ENCODE measurements at regions not wholly inside any gene's neighbourhood (a gene's known extent, or its start where the extent isn't known, plus 50 kb on each side); places are given as distances from the start of the nearest gene placed in this dataset.

DNA sequence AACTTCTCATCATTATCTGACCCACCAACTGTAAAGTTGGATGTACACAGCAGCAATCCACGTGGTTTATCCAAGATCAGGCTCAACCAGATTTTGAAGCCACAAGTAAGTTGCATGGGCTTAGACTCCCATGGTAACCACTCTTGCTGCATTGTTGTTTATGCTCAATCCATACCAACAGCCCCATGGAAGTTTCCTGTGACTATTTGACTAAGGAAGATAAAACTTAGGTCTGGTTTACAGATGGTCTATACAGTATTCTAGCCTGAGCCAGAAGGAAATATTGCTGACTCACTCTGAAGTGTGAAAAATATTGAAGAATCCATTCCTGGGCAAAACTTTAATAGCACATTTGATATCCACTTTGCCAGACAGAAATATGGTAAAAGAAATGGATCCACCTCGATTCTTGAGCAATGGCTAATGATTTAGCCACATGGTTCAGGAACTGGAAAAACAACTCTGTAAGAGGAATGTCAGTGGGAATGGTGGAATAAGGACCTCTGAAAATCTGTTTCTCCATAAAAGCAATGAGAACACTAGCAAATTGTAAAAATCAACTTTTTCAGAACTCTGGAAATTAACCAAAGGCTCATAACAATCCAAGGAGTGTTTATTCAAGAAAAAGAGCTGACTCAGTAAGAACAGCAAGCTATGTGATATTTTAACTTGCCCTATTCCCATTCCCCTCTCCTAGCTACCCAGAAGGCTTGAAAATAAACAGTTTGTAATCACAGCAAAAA, 162.9 kb upstream of the STT3B start:
- DNase-seq, result no peak

DNA sequence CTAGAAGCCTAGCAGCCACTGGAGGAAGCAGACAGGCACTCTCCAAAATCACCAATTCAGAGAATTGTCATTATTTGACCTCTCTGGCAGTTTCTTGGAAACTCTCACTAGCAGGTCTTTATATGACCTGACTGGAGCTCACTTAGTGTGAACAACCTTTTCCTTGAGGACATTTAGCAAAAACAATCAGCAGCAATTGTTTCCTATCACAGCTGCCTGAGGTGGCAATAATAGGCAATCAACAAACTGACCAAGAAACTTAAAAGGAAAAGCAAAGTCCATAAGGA, 162.4 kb upstream of the STT3B start:
- no peak for DNase-seq

DNA sequence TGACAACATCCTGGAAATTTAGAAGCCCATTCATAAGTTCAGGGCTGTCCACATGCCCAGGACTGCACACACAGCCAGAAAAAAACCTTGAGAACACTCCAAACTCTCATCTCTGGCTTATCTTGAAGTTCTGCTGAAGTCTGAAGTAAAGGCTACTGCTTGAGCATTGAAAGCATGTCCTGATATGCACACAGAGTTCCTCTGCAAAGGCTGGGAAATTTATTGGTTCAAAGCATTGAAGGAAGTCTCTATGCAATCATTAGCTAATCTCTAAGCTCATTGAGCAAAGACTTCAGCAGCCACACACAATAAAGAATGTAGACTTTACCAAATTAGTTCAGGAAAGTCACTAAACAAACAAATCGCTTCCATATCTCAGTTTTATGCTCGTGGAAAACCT, 162.0 kb upstream of the STT3B start:
- DNase-seq, result no peak

DNA sequence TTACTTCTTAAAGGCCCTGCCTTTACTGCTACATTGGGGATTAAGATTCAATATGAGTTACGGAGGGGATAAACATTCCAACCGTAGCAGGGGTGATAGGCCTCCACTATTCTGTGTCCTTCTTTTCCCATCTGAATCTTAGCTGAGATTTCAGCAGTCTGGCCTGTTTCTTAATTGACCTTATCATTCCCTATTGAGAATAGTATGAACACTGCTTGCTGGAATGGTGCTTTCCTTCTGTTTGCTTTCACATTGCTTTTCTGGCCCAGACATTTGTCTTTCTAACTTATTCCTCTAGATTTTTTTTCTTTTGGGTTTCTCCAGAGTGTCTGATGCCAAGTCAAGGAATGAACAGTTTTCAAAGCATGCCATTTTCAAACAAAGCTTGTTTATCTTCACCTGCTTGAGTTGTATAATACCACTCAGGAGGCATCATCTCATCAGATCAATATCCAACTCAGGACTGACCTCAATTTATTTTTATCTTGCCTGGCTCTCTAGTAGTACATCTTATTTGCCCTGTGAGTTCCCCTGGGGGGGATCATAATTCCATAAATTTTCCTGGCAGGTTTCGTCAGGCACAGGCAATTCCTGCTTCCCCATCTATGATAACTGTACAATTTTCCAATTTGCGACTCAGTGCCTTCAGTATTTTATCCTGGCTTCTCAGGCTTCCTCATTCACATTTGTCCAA, 161.1 kb upstream of the STT3B start:
- DNase-seq, result no peak

DNA sequence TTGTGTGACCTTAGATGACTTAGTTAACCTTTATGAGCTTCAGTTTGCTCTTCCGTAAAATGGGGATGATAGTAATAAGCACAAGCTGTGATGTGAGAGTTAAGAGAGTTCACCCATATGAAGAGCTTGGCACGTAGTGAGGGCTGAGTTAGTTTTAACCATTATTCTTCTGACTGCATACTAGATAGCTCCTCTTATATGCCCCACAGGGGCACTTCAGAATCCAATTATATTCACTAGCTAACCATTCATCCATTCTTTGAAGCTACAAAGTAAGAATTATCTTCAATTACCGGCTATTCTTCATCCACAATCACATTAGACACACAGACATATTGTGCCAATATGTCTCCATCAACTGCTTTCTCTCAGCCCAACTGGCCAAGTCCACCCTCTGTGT, 159.0 kb upstream of the STT3B start:
- no peak for DNase-seq

DNA sequence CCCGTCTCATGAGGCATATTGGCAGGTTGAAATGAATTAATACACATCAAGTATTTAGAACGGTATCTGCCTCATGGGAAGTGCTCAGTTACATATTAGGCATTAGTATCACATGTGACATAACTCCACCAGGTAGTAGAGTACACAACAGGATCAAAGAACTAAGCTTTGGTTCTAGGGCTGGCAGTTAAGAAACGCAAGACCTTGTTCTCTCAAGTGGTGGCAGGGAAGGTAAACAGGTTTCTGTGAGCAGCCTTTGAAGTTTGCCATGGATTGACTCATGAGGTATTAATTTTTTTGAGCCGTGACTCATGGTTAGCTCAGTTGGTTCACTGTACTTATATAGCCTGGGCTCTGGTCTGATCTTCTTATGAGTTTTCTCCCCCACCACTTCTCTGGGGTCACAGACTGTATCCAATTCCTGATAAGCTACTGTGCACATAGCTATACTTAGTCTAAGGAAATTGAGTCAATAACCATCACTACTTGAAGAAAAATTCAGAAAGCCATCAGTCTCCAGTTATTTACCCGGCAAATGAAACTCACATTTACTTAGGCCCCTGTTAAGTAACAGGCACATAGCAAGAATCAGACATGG, 155.6 kb upstream of the STT3B start:
- no peak for DNase-seq

DNA sequence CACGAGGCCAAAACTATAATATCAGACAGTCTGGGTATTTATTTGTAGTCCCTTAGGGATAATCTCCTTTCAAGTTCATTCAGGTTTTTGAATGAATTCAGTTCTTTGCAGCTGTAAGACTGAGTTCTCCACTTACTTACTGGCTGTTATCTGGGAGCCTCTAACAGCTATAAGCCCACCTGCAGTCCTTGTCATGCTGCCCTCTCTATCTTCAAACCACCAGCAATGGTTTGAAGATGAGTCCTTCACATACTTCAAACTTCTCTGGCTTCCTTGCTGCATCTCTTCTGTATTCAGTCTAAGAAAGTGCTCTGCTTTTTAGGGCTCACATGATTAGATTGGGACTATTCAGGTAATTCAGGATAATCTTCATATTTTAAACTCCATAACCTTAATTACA, 154.5 kb upstream of the STT3B start:
- DNase-seq, result no peak

DNA sequence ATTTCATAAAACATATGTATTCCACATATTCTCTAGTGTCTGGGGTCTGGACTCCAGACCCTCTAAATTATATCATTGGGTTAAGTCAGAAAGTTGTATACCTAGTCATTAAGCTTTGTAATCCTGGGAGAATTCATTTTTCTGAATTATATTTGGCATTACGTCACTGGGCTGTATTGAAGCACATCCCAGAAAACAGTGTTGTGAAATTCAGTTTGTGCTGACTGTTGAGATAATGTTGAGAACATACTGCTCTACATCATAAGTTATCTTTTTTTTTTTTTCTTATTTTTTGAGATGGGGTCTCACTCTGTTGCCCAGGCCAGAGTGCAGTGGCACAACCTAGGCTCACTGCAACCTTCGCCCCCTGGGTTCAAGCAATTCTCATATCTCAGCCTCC, 153.1 kb upstream of the STT3B start:
- DNase-seq, result no peak

DNA sequence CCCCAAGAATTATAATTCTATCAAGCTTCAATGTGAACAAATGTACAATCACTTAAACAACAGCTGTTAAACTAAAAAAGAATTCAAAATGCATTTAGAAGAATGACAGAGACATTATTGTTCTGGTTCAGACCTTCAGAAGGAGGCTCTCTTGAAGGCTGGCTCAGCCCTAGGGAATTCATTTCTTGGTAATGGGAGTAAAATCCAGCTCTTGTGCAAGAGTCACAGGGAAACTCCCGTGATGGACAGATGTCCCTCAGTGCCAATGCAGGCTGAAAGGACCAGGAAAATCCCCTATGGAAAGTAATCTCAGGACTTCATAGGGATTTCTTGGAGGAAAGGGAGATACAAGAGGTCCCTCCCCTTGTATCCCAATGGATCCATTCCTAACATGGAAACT, 149.9 kb upstream of the STT3B start:
- no peak for DNase-seq

DNA sequence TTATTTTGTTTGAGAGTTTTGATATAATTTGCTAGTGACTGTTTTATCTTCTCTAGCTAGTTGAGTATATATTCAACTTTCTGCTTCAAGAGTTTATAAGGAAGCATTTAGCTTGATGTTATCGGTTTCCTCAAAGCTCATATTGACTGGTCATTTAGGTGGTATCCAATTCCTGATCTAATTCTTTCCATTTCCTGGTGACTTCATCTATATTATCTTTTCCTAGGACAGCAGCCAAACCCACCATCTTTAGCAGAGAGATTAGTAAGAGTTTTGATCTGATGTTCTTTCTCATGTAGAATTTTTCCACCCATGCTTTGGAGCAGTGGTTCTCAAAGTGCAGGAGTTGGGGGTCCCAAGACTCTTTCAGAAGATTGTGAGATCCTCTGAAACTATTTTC, 148.6 kb upstream of the STT3B start:
- DNase-seq, result no peak

DNA sequence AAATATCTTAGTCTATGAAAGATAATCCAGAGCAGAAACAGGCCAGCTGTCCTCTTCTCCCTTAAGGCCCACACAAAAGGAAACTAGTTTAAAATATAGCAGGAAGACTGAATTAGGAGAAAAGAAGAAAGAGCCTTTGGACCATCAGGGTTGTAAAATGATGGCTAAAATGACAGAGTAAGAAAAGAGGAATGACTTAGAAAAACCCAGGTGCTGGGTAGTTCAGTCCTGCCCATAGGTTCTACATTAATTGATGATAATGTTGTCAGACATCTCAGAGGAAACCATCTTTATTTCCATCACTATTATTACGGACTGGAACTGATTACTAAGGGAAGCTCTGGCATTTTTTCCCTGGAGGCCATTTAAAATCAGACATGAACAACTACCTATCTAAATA, 142.8 kb upstream of the STT3B start:
- no peak for DNase-seq

DNA sequence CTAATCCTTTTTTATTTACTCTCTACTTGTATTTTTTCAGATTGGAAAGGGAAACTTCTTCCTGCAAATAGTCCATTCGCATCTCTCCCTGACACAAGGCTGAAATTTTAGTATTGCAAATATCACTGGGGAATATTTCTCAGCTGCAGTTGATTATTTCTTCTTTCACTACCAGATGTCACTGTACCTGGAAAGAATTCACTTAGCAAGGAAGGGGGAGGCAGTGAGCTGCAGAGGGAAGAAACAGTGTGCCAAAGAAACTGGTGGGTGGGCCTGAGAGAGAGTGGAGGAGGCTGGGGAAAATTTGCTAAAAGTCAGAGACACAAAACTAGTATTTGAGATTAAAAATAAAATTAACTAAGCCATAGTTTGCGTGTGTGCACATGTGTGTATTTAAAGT, 142.3 kb upstream of the STT3B start:
- DNase-seq, result peak in 1 of 56 donors; percentile 3

DNA sequence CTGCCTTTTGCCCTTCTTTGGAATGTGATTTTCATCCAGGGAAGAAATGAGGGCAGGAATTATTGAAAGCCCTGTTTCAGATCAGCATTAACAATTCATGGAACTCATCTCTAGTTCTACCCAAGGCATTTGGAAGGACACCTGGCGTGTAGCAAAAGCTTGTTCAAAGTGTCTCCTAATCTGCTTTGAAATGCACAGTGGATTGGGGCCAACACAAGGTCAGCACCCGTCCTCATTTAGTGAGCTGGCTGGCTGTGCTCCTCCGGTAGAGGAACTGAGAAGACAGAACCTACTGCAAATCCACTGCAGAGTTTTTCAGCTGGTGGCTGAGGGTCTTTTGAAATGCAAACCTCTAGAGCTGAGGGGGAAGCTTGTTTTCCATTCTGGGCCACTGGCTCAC, 141.6 kb upstream of the STT3B start:
- DNase-seq, result no peak

DNA sequence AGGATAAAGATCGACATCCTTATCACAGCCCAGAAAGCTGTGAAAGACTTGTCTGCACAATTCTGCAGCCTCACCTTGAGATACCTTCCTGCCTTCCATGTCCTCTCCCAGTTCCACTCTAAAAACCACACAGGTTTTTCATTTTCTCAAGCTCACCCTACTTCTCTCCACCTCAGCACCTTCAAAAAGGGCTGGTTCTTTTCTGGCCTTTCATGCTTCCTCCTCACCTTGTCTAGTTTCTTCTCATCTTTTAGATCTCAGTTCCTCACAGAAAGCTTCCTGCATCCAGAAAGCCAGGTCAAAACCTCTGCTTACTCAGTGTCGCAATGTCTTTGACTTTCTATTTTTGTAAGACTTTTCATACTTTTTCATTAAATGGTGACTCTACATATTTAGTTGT, 140.2 kb upstream of the STT3B start:
- DNase-seq, result no peak

DNA sequence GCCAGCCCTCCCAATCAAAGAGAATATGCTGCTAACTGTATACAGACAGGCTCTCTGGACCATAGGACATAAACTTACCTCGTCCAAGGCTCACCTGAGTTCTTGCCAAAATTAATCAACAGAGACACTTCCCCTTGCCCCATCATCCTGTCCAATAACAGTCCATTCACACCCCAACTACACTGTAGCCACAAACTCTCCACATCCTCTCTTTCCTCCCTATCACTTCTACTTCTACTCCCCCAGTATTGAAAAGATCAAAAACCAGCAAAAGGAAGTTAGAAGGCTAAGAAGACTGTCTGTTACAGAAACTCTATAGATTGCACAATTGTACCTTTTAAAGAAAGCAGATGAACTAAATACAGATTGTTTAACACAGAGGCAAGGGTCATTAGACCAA, 133.5 kb upstream of the STT3B start:
- DNase-seq, result no peak

DNA sequence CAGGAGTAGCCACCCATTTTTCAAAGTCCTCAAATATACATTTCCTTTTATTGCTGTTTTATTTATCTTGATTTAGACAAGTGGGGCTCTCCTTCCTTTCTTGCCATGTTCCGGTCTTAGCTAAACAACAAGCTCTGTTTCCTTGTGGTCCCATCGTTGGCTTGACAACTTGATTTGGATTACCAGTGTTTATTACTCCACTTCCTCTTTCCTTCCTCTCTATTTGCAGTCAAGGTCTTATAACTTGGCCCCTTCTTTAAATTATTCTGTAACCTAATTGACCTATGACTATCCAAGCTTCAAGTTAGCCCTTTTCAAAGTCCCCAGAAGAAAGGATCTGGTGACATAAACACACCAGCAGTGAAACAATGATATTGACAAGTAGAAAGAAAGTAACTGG, 130.6 kb upstream of the STT3B start:
- DNase-seq, result no peak

DNA sequence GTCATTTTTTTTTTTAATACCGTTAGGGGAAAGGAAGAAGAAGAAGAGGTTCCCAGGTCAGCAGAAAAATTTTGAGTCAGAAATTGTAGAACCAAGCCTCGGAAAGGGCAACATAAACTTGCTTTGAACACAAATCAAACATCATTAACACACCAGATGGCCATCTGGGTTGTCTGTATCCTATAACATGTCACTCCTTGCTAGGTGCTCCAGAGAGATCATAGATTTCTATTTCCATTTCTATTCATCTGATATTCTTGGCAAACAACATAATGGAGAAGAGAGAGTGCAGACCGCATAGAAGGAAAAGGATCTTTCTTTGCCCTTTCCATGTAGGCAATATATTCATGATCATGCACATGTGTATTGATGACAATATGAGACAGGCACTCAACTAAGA, 129.5 kb upstream of the STT3B start:
- DNase-seq, result no peak

DNA sequence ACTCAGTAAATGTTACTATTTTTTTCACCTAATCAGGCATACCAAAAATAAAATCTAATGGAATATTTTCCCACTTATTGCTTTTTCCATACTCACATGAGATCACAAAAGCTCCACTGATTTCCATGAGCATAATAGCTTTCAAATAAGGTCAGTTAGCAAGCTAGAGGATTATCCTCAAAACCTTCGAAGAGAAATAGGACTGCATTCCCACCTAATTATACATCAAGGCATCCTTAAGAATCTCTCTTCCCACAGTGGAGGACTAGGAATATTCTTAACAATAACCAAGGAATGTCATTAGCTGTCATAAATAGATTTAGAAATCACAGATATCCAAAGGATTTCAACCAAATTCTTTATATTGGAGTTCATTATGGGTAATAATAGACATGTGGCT, 127.9 kb upstream of the STT3B start:
- no peak for DNase-seq

DNA sequence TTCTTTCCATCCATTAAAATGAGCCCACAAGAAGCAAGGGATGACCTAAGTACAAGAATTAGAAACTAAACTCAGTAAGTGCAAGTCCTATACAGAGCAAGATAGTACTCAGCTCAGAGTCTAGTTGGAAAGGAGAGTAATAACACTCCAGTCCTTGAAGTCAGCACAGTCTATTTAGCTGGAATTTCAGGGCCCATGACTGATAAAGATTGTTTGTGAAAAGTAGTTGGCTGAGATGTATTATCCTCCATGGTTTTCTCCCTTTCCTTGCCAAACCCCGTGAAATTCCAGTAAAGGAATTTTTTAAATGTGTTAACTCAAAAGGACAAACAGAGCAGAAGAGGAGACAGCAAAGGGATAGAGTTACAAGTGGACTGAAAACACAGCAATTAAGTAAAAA, 127.2 kb upstream of the STT3B start:
- no peak for DNase-seq

DNA sequence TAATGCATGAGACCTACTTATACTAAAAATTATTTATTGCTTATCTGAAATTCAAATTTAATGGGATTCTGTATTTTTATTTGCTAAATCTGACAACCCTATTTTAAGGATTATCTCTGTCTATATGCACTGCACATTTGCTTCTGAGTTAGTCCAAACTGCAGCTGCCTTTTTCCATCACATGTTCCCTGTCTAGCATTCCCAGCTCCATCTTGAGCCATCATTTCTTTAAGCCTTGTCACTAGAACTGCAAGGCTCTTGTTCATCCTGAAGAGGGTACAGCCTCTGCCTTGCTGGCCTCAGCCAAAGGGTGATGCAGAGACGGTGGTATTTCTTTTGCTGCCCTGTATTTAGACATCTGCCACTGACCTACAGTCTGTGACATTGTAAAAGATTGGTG, 125.8 kb upstream of the STT3B start:
- DNase-seq, result no peak

DNA sequence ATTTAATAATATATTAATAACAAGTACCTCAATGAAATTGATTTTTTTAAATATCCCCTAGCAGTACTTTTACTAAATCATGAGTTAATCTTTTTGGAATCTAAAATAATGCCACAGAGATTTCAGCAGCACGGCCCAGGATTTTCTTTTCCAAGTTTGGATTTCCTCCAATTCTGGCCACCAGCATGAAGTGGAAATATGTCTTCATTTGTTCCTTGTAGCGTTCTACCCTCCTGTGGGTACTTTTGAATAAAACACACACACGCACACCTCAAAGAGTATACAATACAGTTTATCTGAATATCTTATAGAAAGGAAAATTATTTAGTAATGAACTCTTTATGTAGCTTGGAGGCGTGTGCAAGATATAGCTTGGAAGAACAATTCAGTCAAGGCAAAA, 125.1 kb upstream of the STT3B start:
- DNase-seq, result no peak

DNA sequence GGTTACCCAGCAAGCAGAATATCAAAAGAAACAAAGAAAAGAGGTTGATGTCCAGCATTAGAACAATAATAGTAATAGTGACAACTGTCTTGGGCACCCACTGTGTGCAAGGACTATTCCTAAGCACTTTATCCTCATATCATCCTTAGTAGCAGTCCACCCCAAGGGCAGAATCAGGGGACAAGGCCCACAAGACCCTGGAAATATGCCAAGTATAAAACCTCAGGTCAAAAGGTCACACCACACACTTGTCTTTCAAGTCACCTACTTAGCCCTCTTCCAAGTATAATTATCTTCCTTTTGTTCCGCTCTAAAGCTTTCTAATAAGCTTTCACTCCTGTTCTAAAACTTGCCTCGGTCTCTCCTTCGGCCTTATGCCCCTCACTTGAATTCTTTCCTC, 124.0 kb upstream of the STT3B start:
- DNase-seq, result no peak

DNA sequence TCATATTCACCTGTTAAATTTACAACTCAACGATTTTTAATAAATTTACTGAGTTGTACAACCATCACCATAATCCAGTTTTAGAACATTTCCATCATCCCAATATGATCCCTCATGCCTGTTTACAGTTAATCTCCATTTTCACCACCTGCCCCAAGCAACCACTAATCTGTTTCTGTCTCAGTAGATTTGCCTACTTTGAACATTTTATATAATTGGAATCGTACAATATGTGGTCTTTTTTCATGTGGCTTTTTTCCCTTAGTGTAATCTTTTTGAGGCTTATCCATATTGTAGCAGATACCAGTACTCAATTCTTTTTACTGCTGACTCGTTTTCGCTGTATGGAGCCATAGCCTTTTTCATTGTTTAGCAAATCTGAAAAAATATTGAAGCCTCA, 123.3 kb upstream of the STT3B start:
- no peak for DNase-seq
